ENCODE measurements at regions not wholly inside any gene's neighbourhood (a gene's known extent, or its start where the extent isn't known, plus 50 kb on each side); places are given as distances from the start of the nearest gene placed in this dataset.

- no peak for TF ChIP-seq POLR2AphosphoS5 (IDR thresholded peaks at IDR 0.05; ENCODE audit: low read depth)
- TF ChIP-seq, protein P1, sequence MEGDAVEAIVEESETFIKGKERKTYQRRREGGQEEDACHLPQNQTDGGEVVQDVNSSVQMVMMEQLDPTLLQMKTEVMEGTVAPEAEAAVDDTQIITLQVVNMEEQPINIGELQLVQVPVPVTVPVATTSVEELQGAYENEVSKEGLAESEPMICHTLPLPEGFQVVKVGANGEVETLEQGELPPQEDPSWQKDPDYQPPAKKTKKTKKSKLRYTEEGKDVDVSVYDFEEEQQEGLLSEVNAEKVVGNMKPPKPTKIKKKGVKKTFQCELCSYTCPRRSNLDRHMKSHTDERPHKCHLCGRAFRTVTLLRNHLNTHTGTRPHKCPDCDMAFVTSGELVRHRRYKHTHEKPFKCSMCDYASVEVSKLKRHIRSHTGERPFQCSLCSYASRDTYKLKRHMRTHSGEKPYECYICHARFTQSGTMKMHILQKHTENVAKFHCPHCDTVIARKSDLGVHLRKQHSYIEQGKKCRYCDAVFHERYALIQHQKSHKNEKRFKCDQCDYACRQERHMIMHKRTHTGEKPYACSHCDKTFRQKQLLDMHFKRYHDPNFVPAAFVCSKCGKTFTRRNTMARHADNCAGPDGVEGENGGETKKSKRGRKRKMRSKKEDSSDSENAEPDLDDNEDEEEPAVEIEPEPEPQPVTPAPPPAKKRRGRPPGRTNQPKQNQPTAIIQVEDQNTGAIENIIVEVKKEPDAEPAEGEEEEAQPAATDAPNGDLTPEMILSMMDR (IDR thresholded peaks at IDR 0.05; ENCODE audit: insufficient read depth, low read length): no peak
- no peak for TF ChIP-seq GABPA (IDR thresholded peaks at IDR 0.05; ENCODE audit: low read depth)
These were observed 231.3 kb upstream of the GPRIN3 start for GRCh38 chr4:89538886-89539285.

All from HL-60 (cell line).